Adrenal gland (tissue), 5 donors: ENCODE measurements at regions not wholly inside any gene's neighbourhood (a gene's known extent, or its start where the extent isn't known, plus 50 kb on each side); places are given as distances from the start of the nearest gene placed in this dataset.

ENCODE experiments used
- POLR2A ChIP-seq, 2 donors: fragments of 450-650 bp; IDR thresholded peaks; one replicate each; pipeline ENCODE4 v1.6.1; 2017; ENCODE audit warnings: antibody characterized with exemption in 2 of 2, mild to moderate bottlenecking in 2 of 2, moderate library complexity in 1 of 2
- TF ChIP-seq, protein P1 (sequence below), 6 experiments: fragments of 450-650 bp in 4 of 6; fragments of 200-600 bp in 2 of 6; sonication (generic) in 1 of 6; IDR thresholded peaks; 1 replicate in 5 of 6; 2 replicates in 1 of 6; pipeline versions ENCODE4 v1.5.1 to v1.8.0; 2016 to 2021; ENCODE audit warnings: antibody characterized with exemption in 6 of 6, mild to moderate bottlenecking in 2 of 6, moderate library complexity in 1 of 6
- donor health status: DM: no; HTN: no; CAD: no.

GRCh38 chr1:30187413-30188023, 535.9 kb downstream of the MATN1 start:
- TF ChIP-seq, protein P1, sequence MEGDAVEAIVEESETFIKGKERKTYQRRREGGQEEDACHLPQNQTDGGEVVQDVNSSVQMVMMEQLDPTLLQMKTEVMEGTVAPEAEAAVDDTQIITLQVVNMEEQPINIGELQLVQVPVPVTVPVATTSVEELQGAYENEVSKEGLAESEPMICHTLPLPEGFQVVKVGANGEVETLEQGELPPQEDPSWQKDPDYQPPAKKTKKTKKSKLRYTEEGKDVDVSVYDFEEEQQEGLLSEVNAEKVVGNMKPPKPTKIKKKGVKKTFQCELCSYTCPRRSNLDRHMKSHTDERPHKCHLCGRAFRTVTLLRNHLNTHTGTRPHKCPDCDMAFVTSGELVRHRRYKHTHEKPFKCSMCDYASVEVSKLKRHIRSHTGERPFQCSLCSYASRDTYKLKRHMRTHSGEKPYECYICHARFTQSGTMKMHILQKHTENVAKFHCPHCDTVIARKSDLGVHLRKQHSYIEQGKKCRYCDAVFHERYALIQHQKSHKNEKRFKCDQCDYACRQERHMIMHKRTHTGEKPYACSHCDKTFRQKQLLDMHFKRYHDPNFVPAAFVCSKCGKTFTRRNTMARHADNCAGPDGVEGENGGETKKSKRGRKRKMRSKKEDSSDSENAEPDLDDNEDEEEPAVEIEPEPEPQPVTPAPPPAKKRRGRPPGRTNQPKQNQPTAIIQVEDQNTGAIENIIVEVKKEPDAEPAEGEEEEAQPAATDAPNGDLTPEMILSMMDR (IDR thresholded peaks at IDR 0.05): no peak
- no peak for TF ChIP-seq POLR2A (IDR thresholded peaks at IDR 0.05)
